ENCODE measurements at regions not wholly inside any gene's neighbourhood (a gene's known extent, or its start where the extent isn't known, plus 50 kb on each side); places are given as distances from the start of the nearest gene placed in this dataset.
"Not testable (repeated sequence)": the region's sequence is repeated elsewhere in the genome, so short reads cannot be mapped to it uniquely, and the experiment has no call there.

DNA sequence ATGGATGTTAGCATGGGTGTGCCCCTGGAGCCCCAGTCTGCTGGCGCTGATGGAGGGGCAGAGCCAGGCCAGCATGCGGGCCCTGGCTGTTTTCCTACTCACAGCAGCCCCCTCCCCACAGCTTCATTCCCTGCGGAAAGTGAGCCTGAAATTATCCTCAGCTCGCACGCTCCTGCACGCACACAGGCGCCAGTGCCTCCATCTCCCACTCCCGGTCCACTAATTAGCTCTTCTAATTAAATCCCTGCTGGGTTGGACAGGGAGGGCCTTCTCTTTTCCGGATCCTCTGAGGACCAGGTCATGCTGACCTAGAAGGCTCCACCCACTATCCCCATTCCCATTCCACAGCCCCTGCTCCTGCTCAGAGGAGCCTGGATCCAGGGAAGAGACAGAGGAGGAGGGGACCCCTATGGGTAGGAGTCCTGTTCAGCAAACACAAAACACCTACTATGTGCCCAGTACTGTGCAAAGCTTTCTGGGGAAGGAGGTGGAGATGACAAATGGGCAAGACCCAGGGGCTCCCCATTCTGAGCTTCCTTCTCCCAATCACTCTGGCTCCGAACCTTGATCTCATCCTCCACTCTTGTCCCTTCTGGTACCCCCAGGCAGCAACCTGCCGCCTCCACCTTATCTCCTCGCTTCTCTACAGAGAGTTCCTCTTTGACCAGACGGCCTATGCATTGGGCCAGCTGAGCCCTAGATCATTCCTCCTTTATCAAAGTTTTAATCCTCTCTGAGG, 70.2 kb upstream of the CCDC167 start:
- TF ChIP-seq, protein P1, sequence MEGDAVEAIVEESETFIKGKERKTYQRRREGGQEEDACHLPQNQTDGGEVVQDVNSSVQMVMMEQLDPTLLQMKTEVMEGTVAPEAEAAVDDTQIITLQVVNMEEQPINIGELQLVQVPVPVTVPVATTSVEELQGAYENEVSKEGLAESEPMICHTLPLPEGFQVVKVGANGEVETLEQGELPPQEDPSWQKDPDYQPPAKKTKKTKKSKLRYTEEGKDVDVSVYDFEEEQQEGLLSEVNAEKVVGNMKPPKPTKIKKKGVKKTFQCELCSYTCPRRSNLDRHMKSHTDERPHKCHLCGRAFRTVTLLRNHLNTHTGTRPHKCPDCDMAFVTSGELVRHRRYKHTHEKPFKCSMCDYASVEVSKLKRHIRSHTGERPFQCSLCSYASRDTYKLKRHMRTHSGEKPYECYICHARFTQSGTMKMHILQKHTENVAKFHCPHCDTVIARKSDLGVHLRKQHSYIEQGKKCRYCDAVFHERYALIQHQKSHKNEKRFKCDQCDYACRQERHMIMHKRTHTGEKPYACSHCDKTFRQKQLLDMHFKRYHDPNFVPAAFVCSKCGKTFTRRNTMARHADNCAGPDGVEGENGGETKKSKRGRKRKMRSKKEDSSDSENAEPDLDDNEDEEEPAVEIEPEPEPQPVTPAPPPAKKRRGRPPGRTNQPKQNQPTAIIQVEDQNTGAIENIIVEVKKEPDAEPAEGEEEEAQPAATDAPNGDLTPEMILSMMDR (IDR thresholded peaks at IDR 0.05; ENCODE audit: extremely low read depth, missing control alignments), result no peak
- no peak for DNase-seq (ENCODE audit: low spot score)

DNA sequence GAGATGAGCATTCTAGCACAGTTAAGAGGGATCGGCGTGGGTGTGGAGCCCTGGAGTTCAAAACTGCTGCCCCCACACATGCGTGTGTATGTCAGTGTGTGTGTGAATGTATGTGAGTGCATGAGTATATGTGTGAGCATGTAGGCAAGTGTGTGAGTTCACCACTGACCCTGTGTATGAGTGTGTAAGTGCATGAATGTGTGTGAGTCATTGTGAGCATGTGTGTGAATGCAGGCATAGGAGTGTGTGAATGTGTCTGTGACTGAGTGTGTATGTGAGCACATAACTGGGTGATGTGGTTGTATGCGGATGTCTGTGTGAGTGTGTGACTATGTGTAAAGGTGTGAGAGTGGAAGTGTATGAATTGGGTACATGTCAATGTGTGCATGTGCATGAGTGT, 69.6 kb upstream of the CCDC167 start:
- no peak for DNase-seq (ENCODE audit: low spot score)

DNA sequence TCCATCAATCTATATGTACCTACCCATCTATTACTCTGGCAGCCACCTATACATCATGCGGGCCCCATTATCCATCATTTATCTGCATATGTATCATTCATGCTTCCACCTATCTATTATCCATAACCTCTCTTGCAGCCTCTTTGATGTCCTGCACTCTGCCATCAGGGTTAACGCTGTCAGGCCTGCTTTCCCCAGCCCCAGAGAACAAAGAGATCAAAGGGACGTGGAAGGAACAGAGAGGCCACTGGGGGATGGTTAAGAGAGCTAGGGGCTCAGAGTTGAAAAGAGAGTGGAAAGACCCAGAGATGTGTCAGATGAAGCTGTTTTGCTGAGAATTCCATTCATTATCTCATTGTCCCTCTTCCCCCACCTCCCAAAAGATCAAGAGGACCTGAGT, 67.3 kb upstream of the CCDC167 start:
- no peak for DNase-seq (ENCODE audit: low spot score)
- TF ChIP-seq, protein P1 (IDR thresholded peaks at IDR 0.05; ENCODE audit: extremely low read depth, missing control alignments), result no peak

More for the DNA sequence above, 69.6 kb upstream of the CCDC167 start:
- TF ChIP-seq, protein P1 (IDR thresholded peaks at IDR 0.05; ENCODE audit: extremely low read depth, missing control alignments), result no peak

DNA sequence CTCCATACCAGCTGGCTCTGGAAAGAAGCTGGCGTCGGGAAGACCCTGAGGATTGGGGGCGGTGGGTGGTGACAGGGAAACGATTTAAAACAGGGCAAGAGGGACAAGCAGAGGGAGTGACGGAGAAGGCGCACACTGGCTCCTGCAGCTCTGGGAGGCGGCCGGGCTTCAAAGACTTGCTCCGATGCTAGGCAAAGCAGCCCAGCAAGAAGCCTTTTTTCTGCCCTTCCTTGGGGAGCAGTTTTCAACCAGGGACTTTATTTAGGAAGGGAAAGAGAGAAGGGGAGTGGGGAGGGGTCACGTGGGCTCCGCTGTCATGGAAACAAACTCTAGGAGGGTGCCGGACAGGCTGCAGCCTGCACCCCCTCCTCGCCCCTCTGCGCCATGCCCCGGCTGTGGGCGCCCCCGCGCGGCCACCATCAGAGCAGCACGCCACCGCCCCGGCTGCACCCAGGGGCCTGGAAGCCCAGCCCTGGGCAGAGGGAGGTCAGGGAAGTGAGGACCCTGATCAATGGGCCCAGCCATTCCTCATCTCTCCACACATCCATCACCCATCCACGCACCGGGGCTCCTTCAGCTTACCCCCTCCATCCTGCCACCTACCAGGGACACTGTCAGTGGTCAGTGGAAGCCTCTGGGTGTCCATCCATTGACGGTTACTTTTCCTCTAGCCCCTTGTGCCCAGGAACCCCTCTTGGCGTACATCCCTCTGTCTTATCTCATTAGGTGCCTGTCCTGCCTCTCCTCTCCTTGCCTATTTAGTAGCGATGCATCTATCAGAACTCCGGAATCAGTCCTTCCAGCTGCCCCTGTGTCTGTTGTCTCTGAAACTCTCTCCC, 66.6 kb upstream of the CCDC167 start:
- TF ChIP-seq, protein P1 (IDR thresholded peaks at IDR 0.05; ENCODE audit: extremely low read depth, missing control alignments), result peak; percentile 97
- DNase-seq (ENCODE audit: low spot score), result peak; percentile 87

DNA sequence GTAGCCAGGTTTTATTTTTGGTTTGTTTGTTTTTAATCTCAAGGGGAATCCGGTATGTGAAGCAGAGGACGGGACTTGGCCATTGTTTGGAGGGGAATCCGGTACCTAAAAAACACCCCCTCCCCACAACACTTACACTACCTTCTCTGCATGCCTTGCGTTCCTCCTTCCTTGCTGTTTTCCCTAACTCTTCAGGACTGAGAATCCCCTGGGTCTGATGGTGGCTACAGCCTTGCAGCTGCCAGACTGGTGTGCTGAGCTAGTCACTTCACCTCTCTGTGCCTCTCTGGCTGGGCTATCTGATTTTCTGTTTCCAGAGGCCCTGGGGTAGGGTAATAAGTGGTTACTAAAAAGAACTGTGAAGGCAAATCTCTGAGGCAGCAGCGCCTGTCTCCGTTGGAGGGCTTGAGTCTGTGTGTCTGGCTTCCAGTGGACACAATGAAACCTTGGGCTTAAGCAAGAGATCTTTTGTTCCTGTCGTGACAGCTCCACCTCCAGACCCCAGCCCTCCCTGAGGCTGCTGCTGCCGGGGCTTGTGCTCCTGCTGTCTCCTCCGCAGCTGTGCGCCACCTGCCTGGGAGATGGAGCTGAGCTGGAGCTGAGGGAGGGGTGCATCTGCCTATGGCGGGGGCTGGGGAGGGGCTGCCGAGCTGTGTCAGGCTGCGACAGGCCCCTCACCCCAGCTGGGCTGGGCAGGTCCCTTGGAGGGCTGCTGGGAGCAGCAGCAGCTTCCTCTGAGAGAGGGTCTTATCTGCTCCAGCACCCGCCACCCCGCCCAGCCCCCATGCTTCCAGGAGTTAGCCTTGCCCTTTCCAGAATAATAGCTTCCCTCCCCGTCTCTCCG, 65.8 kb upstream of the CCDC167 start:
- TF ChIP-seq, protein P1 (IDR thresholded peaks at IDR 0.05; ENCODE audit: extremely low read depth, missing control alignments), result peak; percentile 23
- peak; percentile 54 for DNase-seq (ENCODE audit: low spot score)

DNA sequence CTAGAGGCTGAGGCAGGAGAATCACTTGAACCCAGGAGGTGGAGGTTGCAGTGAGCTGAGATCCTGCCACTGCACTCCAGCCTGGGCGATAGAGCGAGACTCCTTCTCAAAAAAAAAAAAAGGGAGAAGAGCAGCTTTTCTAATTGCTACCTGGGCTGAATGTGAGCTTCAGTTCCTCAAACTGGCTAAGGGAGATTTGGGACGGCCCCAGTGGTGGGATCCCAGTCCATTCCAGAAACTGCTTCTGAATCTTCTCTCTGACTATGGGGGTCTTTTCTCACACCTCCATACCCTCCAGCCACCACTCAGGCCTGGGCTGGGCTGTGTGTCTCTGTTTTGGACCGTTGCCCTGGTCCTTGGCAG, 63.2 kb upstream of the CCDC167 start:
- not testable (repeated sequence) for DNase-seq (ENCODE audit: low spot score)

DNA sequence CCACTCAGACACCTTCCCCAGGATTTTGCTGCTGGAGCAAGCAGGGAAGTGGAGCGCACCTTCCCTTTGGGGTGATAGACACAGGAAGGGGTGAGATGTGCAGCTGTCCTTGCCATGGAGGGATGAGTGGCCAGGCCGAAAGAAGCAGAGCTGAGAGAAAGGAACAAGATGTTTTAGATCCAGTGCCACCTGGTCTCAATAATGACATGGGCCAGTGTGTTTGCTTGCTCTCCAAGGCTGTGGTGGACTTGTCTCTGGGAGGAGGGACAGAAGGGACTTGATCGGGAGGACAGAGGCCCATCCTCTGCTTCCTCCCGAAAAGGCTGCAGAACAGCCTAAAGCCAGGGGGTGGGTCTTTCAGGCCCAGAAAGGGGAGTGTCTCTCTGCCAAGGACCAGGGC, 61.7 kb upstream of the CCDC167 start:
- TF ChIP-seq, protein P1 (IDR thresholded peaks at IDR 0.05; ENCODE audit: extremely low read depth, missing control alignments), result no peak
- no peak for DNase-seq (ENCODE audit: low spot score)

Measured in GM20000 (cell line).